ENCODE measurements at regions not wholly inside any gene's neighbourhood (a gene's known extent, or its start where the extent isn't known, plus 50 kb on each side); places are given as distances from the start of the nearest gene placed in this dataset.

DNA sequence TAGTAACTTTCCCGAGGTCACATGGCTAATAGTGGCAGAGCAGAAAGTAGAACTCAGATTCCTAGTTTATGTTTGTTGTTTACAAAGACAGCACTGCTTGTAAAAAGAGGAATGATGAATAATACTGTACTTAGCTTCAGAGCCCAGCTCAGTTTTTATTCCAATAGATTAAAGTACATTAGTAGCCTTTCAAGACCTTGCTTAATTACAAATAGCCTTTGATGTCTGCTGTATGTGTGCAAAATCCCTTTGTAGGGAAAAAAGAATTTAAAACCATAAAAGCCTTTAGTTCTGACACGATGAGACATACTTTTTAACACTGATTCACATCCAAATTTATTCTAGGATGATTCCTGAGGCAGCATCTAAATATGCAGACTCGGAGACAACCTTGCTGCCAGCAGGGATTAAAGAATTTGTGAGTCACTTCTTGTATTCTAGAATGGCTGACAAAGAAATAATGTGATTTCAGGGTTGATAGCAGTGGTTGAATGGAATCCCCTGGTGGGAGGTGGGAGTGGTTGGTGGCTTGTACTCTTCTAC is 324.2 kb upstream of the TGFBR2 start:
- peak; percentile 93 for DNase-seq (ENCODE audit: low read depth)
- no peak overlapping the region for H3K4me3 ChIP-seq (ENCODE audit: control insufficient read depth, low read depth, low read length)
- no peak for TF ChIP-seq CTCF (conservative IDR thresholded peaks at IDR 0.05; ENCODE audit: control insufficient read depth, insufficient read depth, low read depth, low read length)

DNA sequence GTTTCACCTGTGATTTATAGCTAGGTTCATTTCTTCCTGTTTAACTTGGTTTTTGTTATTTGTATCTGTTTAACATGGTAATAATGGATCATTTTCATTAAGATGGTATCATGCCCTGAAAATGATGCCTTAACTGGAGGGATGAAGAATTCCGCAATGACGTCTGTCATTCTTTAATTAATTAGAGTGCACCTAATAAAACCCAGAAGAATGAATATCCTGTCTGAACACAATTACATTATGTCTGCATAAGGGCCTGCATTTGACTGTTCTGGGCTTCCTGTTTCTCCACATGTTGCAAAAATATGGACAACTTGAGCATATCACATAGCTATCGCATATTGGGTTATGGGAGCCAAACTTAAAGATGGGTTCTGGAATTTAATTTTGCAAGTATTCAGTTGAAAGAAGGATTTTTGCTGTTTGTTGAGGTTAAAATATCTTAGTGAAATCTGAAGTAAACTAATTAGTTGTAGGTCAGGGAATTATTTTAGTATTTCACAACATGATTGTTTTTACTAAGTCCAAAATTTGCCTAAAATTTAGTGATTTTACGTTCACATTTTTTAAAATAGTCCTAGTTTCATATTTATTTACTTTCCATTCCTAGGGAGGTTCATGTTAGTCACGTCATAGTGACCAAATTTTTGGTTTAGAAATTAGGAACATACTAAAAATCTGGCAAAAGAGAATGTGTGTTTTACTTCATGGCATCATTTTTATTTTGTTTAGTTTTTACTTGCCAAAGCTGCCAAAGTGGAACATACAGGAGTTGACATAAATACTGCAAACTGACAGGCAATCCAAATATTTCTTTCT is 321.0 kb upstream of the TGFBR2 start:
- no peak for DNase-seq (ENCODE audit: low read depth)
- no peak overlapping the region for H3K4me3 ChIP-seq (ENCODE audit: control insufficient read depth, low read depth, low read length)
- TF ChIP-seq CTCF (conservative IDR thresholded peaks at IDR 0.05; ENCODE audit: control insufficient read depth, insufficient read depth, low read depth, low read length): no peak

DNA sequence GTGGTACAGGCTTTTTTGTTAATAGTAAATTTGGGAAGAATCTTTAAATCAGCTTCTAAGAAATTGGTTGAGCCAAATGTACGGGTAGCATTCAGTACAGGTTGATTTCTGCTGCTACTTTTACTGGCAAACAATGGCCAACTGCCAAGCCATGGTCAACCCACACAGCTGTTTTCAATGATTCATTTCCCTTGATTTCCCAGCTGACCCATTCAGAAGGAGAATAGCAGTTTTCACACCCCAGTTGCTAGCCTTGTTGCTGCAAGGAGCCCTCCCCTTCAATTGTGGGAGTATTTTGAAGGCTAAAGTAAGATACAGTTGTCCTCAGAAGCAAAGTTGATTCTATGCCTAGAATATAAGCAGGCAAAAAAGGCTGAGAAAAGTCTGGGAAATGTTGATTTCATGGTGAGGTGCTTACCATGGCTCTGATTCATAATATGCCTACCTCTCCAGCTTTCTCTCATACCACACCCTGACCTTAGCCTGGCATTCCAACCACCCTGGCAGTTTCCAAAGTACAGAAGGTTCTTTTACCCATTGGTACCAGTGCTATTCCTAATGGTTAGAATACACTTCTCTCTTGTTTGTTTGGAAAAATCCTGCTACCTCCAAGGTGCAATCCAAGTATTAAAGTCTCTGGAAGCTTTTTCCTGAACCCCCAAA is 320.3 kb upstream of the TGFBR2 start:
- no peak overlapping the region for H3K4me3 ChIP-seq (ENCODE audit: control insufficient read depth, low read depth, low read length)
- peak; percentile 98 for DNase-seq (ENCODE audit: low read depth)
- no peak for TF ChIP-seq CTCF (conservative IDR thresholded peaks at IDR 0.05; ENCODE audit: control insufficient read depth, insufficient read depth, low read depth, low read length)

- TF ChIP-seq CTCF (conservative IDR thresholded peaks at IDR 0.05; ENCODE audit: control insufficient read depth, insufficient read depth, low read depth, low read length): no peak
- no peak overlapping the region for H3K4me3 ChIP-seq (ENCODE audit: control insufficient read depth, low read depth, low read length)
- peak; percentile 58 for DNase-seq (ENCODE audit: low read depth)
These were observed 319.6 kb upstream of the TGFBR2 start for GRCh38 chr3:30286811-30287210.

- no peak overlapping the region for H3K4me3 ChIP-seq (ENCODE audit: control insufficient read depth, low read depth, low read length)
- DNase-seq (ENCODE audit: low read depth): no peak
- TF ChIP-seq CTCF (conservative IDR thresholded peaks at IDR 0.05; ENCODE audit: control insufficient read depth, insufficient read depth, low read depth, low read length): no peak
These were observed 317.6 kb upstream of the TGFBR2 start for GRCh38 chr3:30288830-30289229.

DNA sequence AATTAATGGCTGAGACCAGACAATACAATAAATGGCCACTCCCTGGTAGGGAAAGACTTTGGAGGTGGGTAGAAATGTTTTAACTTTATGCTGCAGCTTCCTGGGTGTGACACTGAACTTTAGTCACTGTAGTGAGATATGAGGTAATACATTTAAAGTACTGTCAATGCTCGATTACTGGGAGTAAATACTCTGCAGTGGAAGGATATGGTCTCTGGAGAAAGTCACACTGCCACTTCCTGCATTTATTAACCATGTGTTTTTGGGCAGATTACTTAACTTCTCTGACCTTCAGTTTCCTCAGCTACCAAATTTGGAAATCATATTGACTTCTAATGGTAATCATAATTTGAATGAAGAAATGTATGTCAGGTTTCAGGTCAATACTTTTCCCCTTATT is 317.1 kb upstream of the TGFBR2 start:
- peak; percentile 44 for DNase-seq (ENCODE audit: low read depth)
- no peak for TF ChIP-seq CTCF (conservative IDR thresholded peaks at IDR 0.05; ENCODE audit: control insufficient read depth, insufficient read depth, low read depth, low read length)
- no peak overlapping the region for H3K4me3 ChIP-seq (ENCODE audit: control insufficient read depth, low read depth, low read length)
